OCI-LY3 (cell line): ENCODE measurements at regions not wholly inside any gene's neighbourhood (a gene's known extent, or its start where the extent isn't known, plus 50 kb on each side); places are given as distances from the start of the nearest gene placed in this dataset.

Experiments used
- EZH2phosphoT487 ChIP-seq: fragments of 200-600 bp; shearing (Covaris generic); IDR thresholded peaks from 2 replicates; pipeline ENCODE4 v1.6.1; 2018; ENCODE audit warnings: antibody characterized with exemption, mixed run types, low read depth
- TF ChIP-seq, protein P1 (sequence below): fragments of 200-600, 300-600 bp; sonication (generic); IDR thresholded peaks from 2 replicates; pipeline ENCODE4 v1.5.1; 2014; ENCODE audit warnings: antibody characterized with exemption, low read length, low read depth

DNA sequence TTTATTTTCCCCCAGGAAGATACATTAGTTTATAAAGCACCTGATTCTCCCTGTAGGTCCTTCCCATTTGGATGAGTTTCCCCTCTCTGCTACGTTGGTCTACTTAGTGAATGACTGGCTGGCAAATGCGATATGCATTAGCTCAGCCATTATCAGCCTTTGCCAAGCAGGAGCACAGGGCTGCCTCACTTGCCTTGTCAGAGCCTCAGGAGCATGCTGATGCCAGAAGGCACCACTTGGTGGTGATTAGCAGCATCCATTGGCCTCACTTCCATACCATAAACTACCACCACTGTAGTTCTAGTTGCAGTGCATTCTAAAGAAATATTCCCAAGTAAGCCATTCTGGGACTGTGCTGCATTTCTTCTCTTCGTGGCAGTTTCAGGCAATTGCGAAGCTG, 442.8 kb upstream of the CHST9 start:
- TF ChIP-seq, protein P1, sequence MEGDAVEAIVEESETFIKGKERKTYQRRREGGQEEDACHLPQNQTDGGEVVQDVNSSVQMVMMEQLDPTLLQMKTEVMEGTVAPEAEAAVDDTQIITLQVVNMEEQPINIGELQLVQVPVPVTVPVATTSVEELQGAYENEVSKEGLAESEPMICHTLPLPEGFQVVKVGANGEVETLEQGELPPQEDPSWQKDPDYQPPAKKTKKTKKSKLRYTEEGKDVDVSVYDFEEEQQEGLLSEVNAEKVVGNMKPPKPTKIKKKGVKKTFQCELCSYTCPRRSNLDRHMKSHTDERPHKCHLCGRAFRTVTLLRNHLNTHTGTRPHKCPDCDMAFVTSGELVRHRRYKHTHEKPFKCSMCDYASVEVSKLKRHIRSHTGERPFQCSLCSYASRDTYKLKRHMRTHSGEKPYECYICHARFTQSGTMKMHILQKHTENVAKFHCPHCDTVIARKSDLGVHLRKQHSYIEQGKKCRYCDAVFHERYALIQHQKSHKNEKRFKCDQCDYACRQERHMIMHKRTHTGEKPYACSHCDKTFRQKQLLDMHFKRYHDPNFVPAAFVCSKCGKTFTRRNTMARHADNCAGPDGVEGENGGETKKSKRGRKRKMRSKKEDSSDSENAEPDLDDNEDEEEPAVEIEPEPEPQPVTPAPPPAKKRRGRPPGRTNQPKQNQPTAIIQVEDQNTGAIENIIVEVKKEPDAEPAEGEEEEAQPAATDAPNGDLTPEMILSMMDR = peak; percentile 29
- no peak for TF ChIP-seq EZH2phosphoT487
